ENCODE measurements at regions not wholly inside any gene's neighbourhood (a gene's known extent, or its start where the extent isn't known, plus 50 kb on each side); places are given as distances from the start of the nearest gene placed in this dataset.

DNA sequence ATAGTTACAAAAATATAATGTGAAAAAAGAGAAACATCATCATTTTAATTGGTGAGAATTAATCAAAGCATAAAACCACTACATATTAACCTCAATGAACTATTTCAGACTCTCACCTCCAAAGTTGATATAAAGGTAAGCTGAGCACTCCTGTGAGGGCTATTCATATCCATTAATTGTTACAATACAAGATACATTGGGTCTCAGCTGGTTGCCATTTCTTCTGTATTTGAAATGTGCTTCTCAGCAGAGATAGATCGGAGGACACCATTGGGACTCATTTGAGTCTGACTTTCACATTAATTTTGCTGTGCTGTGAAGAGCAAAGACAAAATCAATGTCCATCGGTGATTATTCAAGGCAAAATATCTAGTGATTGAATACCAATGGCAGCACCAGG lies 459.5 kb upstream of the GOT2 start:
- TF ChIP-seq, protein P1, sequence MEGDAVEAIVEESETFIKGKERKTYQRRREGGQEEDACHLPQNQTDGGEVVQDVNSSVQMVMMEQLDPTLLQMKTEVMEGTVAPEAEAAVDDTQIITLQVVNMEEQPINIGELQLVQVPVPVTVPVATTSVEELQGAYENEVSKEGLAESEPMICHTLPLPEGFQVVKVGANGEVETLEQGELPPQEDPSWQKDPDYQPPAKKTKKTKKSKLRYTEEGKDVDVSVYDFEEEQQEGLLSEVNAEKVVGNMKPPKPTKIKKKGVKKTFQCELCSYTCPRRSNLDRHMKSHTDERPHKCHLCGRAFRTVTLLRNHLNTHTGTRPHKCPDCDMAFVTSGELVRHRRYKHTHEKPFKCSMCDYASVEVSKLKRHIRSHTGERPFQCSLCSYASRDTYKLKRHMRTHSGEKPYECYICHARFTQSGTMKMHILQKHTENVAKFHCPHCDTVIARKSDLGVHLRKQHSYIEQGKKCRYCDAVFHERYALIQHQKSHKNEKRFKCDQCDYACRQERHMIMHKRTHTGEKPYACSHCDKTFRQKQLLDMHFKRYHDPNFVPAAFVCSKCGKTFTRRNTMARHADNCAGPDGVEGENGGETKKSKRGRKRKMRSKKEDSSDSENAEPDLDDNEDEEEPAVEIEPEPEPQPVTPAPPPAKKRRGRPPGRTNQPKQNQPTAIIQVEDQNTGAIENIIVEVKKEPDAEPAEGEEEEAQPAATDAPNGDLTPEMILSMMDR (IDR thresholded peaks at IDR 0.05; ENCODE audit: poor library complexity), result no peak
- no peak for TF ChIP-seq EZH2 (IDR thresholded peaks at IDR 0.05; ENCODE audit: borderline replicate concordance)

Data from hepatocyte (in vitro differentiated cells).